HepG2 (cell line): ENCODE measurements at regions not wholly inside any gene's neighbourhood (a gene's known extent, or its start where the extent isn't known, plus 50 kb on each side); places are given as distances from the start of the nearest gene placed in this dataset.
A peak's percentile ranks its signal among the peaks of the same experiment; 100 is the strongest.

Experiments used
- CHD4 ChIP-seq: fragments of 200-600 bp; sonication (generic); IDR thresholded peaks from 2 replicates; pipeline ENCODE4 v1.7.0; 2017; ENCODE audit warnings: mild to moderate bottlenecking, low read length, borderline replicate concordance
- HMG20A ChIP-seq: IDR thresholded peaks from 2 replicates; pipeline ENCODE4 v1.6.1; 2016; ENCODE audit warnings: borderline replicate concordance
- HOXA7 ChIP-seq: sonication (generic); formaldehyde crosslinking; IDR thresholded peaks from 2 replicates; pipeline ENCODE4 v1.8.1; 2022; ENCODE audit warnings: mild to moderate bottlenecking, missing genetic modification reagents, moderate library complexity
- ISL2 ChIP-seq: sonication (generic); formaldehyde crosslinking; IDR thresholded peaks from 2 replicates; pipeline ENCODE4 v1.5.0; 2020; ENCODE audit warnings: missing genetic modification reagents
- KDM3A ChIP-seq: IDR thresholded peaks from 2 replicates; pipeline ENCODE4 v1.6.1; 2018; ENCODE audit warnings: low read depth, missing compliant biosample characterization
- PAF1 ChIP-seq: IDR thresholded peaks from 2 replicates; pipeline ENCODE4 v1.6.1; 2016; ENCODE audit warnings: missing genetic modification reagents, missing compliant biosample characterization
- ZNF205 ChIP-seq: IDR thresholded peaks from 2 replicates; pipeline ENCODE4 v1.6.1; 2018; ENCODE audit warnings: missing biosample characterization, missing genetic modification reagents
- ZNF225 ChIP-seq: sonication (generic); formaldehyde crosslinking; IDR thresholded peaks from 2 replicates; pipeline ENCODE4 v1.4.0; 2020; ENCODE audit warnings: mild to moderate bottlenecking, missing genetic modification reagents
- ZNF720 ChIP-seq: sonication (generic); formaldehyde crosslinking; IDR thresholded peaks from 2 replicates; pipeline ENCODE4 v1.4.0; 2020; ENCODE audit warnings: missing genetic modification reagents
- ZNF788 ChIP-seq: sonication (generic); formaldehyde crosslinking; IDR thresholded peaks from 2 replicates; pipeline ENCODE4 v1.5.0; 2020; ENCODE audit warnings: mild to moderate bottlenecking, missing genetic modification reagents, borderline replicate concordance
- TF ChIP-seq, protein P1 (sequence below): sonication (generic); formaldehyde crosslinking; IDR thresholded peaks from 2 replicates; pipeline ENCODE4 v1.4.0; 2020; ENCODE audit warnings: mild to moderate bottlenecking, missing genetic modification reagents
- TF ChIP-seq, protein P2 (sequence below): sonication (generic); formaldehyde crosslinking; IDR thresholded peaks from 2 replicates; pipeline ENCODE4 v1.8.0; 2022; ENCODE audit warnings: mild to moderate bottlenecking, missing genetic modification reagents, moderate library complexity
- TF ChIP-seq, protein P3 (sequence below): sonication (generic); formaldehyde crosslinking; IDR thresholded peaks from 2 replicates; pipeline ENCODE4 v1.4.0; 2020; ENCODE audit warnings: missing genetic modification reagents
- TF ChIP-seq, protein P4 (sequence below): sonication (generic); formaldehyde crosslinking; IDR thresholded peaks from 2 replicates; pipeline ENCODE4 v1.4.0; 2020; ENCODE audit warnings: mild to moderate bottlenecking, missing genetic modification reagents

DNA sequence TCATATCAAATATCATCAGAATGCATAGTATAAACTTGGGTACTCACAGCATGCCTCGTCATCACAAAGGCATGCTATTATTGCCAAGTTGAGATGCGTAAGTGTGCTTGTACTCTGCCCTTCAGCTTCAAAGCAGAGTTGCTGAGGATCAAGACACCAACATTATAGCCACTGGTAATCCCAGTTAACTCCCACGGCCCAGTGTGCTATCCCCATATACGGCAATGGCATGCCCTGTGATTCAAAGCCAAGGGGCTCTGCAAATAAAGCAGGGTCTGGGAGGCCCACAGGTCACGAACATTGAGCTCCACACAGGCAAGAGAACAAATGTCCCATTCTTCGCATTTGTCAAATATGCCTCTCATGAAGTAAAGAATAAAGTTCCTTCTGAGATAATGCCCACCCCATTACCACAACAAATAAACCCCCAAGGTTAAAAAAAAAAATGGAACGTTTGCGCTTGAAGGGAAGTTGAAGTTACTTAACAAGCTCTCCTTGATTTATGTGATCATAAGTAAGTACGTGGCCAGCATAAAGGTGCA lies 298.1 kb upstream of the NECTIN3 start (continued):
- TF ChIP-seq, protein P1, sequence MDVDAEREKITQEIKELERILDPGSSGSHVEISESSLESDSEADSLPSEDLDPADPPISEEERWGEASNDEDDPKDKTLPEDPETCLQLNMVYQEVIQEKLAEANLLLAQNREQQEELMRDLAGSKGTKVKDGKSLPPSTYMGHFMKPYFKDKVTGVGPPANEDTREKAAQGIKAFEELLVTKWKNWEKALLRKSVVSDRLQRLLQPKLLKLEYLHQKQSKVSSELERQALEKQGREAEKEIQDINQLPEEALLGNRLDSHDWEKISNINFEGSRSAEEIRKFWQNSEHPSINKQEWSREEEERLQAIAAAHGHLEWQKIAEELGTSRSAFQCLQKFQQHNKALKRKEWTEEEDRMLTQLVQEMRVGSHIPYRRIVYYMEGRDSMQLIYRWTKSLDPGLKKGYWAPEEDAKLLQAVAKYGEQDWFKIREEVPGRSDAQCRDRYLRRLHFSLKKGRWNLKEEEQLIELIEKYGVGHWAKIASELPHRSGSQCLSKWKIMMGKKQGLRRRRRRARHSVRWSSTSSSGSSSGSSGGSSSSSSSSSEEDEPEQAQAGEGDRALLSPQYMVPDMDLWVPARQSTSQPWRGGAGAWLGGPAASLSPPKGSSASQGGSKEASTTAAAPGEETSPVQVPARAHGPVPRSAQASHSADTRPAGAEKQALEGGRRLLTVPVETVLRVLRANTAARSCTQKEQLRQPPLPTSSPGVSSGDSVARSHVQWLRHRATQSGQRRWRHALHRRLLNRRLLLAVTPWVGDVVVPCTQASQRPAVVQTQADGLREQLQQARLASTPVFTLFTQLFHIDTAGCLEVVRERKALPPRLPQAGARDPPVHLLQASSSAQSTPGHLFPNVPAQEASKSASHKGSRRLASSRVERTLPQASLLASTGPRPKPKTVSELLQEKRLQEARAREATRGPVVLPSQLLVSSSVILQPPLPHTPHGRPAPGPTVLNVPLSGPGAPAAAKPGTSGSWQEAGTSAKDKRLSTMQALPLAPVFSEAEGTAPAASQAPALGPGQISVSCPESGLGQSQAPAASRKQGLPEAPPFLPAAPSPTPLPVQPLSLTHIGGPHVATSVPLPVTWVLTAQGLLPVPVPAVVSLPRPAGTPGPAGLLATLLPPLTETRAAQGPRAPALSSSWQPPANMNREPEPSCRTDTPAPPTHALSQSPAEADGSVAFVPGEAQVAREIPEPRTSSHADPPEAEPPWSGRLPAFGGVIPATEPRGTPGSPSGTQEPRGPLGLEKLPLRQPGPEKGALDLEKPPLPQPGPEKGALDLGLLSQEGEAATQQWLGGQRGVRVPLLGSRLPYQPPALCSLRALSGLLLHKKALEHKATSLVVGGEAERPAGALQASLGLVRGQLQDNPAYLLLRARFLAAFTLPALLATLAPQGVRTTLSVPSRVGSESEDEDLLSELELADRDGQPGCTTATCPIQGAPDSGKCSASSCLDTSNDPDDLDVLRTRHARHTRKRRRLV (CRISPR knock-in tag), result no peak
- TF ChIP-seq ZNF205 (CRISPR knock-in tag) (peak; percentile 71; the same call in 1 of the 2 replicates), HOXA7 (CRISPR knock-in tag) (no peak), ZNF720 (CRISPR knock-in tag) (no peak), ZNF225 (CRISPR knock-in tag) (no peak), ZNF788 (CRISPR knock-in tag) (peak; percentile 59; the same call in 1 of the 2 replicates), ISL2 (peak; percentile 97), PAF1 (no peak), CHD4 (no peak; the same call in 1 of the 2 replicates), HMG20A (CRISPR knock-in tag) (peak; percentile 95), KDM3A (CRISPR knock-in tag) (0 out of 2 replicates have a peak, but pooled peaks have one; percentile 38)
- TF ChIP-seq, protein P2, sequence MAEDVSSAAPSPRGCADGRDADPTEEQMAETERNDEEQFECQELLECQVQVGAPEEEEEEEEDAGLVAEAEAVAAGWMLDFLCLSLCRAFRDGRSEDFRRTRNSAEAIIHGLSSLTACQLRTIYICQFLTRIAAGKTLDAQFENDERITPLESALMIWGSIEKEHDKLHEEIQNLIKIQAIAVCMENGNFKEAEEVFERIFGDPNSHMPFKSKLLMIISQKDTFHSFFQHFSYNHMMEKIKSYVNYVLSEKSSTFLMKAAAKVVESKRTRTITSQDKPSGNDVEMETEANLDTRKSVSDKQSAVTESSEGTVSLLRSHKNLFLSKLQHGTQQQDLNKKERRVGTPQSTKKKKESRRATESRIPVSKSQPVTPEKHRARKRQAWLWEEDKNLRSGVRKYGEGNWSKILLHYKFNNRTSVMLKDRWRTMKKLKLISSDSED (CRISPR knock-in tag), result no peak
- TF ChIP-seq, protein P3, sequence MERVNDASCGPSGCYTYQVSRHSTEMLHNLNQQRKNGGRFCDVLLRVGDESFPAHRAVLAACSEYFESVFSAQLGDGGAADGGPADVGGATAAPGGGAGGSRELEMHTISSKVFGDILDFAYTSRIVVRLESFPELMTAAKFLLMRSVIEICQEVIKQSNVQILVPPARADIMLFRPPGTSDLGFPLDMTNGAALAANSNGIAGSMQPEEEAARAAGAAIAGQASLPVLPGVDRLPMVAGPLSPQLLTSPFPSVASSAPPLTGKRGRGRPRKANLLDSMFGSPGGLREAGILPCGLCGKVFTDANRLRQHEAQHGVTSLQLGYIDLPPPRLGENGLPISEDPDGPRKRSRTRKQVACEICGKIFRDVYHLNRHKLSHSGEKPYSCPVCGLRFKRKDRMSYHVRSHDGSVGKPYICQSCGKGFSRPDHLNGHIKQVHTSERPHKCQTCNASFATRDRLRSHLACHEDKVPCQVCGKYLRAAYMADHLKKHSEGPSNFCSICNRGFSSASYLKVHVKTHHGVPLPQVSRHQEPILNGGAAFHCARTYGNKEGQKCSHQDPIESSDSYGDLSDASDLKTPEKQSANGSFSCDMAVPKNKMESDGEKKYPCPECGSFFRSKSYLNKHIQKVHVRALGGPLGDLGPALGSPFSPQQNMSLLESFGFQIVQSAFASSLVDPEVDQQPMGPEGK, result peak; percentile 81
- TF ChIP-seq, protein P4, sequence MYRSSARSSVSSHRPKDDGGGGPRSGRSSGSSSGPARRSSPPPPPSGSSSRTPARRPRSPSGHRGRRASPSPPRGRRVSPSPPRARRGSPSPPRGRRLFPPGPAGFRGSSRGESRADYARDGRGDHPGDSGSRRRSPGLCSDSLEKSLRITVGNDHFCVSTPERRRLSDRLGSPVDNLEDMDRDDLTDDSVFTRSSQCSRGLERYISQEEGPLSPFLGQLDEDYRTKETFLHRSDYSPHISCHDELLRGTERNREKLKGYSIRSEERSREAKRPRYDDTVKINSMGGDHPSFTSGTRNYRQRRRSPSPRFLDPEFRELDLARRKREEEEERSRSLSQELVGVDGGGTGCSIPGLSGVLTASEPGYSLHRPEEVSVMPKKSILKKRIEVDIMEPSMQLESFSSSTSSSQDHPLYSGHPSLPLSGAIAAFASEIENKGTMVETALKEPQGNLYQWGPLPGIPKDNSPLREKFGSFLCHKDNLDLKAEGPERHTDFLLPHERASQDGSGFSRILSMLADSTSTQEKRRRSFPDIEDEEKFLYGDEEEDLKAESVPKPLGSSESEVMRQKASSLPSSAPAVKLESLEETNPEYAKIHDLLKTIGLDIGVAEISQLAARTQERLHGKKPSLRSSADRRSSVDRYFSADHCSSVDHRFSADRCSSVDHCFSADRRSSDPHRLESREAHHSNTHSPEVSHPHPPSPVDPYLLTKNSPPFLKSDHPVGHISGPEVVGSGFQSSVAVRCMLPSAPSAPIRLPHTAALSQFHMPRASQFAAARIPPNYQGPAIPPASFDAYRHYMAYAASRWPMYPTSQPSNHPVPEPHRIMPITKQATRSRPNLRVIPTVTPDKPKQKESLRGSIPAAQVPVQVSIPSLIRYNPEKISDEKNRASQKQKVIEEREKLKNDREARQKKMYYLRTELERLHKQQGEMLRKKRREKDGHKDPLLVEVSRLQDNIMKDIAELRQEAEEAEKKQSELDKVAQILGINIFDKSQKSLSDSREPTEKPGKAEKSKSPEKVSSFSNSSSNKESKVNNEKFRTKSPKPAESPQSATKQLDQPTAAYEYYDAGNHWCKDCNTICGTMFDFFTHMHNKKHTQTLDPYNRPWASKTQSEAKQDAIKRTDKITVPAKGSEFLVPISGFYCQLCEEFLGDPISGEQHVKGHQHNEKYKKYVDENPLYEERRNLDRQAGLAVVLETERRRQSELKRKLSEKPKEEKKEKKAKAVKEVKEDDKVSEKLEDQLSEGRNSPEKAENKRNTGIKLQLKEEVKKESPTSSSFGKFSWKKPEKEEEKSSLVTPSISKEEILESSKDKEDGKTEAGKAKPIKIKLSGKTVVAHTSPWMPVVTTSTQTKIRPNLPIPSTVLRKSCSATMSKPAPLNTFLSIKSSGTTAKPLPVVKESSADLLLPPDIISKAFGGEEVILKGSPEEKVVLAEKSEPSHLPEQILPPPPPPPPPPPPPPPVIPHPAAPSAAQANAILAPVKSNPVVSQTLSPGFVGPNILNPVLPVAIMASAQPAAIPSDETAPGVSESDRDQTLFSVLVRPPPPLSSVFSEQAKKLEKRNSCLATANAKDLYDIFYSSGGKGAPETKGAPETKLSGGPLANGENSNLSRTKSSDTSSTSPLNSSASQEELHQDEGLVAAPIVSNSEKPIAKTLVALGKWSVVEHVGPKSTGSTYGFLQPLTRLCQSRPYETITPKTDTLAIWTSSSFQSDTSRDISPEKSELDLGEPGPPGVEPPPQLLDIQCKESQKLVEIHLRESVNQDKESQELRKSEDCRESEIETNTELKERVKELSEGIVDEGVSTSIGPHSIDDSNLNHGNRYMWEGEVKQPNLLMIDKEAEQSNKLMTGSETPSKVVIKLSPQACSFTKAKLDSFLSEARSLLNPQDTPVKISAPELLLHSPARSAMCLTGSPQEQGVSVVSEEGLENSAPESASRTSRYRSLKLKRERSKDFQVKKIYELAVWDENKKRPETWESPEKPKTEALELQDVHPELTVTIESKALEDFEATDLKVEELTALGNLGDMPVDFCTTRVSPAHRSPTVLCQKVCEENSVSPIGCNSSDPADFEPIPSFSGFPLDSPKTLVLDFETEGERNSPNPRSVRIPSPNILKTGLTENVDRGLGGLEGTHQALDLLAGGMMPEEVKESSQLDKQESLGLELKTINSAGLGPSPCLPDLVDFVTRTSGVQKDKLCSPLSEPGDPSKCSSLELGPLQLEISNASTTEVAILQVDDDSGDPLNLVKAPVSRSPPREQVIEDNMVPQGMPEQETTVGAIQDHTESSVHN (CRISPR knock-in tag), result no peak
